DMS 273 treated with DMSO at 0.1 percent for 48 hours (cell line): ENCODE measurements at regions not wholly inside any gene's neighbourhood (a gene's known extent, or its start where the extent isn't known, plus 50 kb on each side); places are given as distances from the start of the nearest gene placed in this dataset.

Experiments used
- DNase-seq: peaks from one replicate; lab custom pipeline; 2025; lab: John Stamatoyannopoulos, UW

GRCh38 chr1:88063605-88064004 is 620.5 kb upstream of the PKN2 start:
- no peak for DNase-seq

GRCh38 chr1:88068407-88068960 is 615.6 kb upstream of the PKN2 start:
- DNase-seq: no peak

- no peak for DNase-seq
Observed at GRCh38 chr1:88070956-88071355, 613.1 kb upstream of the PKN2 start.

- DNase-seq: no peak
Observed at GRCh38 chr1:88074661-88075060, 609.4 kb upstream of the PKN2 start.

- no peak for DNase-seq
Observed at GRCh38 chr1:88075813-88076212, 608.3 kb upstream of the PKN2 start.

- DNase-seq: no peak
Observed at GRCh38 chr1:88079036-88079435, 605.0 kb upstream of the PKN2 start.

- DNase-seq: no peak
Observed at GRCh38 chr1:88080875-88081274, 603.2 kb upstream of the PKN2 start.

GRCh38 chr1:88088481-88088880 is 595.6 kb upstream of the PKN2 start:
- DNase-seq: no peak

GRCh38 chr1:88089961-88090360 is 594.1 kb upstream of the PKN2 start:
- no peak for DNase-seq

GRCh38 chr1:88098881-88099280 is 585.2 kb upstream of the PKN2 start:
- DNase-seq: no peak

GRCh38 chr1:88101041-88101440 is 583.0 kb upstream of the PKN2 start:
- DNase-seq: no peak

GRCh38 chr1:88104236-88104635 is 579.8 kb upstream of the PKN2 start:
- DNase-seq: no peak

- DNase-seq: no peak
Observed at GRCh38 chr1:88104886-88105285, 579.2 kb upstream of the PKN2 start.

- no peak for DNase-seq
Observed at GRCh38 chr1:88111816-88112215, 572.3 kb upstream of the PKN2 start.

GRCh38 chr1:88117597-88117996 is 566.5 kb upstream of the PKN2 start:
- DNase-seq: no peak

GRCh38 chr1:88118176-88118845 is 565.8 kb upstream of the PKN2 start:
- DNase-seq: no peak

GRCh38 chr1:88124614-88125013 is 559.5 kb upstream of the PKN2 start:
- no peak for DNase-seq

GRCh38 chr1:88126467-88126866 is 557.6 kb upstream of the PKN2 start:
- no peak for DNase-seq

- no peak for DNase-seq
Observed at GRCh38 chr1:88133991-88134390, 550.1 kb upstream of the PKN2 start.

GRCh38 chr1:88134983-88135921 is 548.8 kb upstream of the PKN2 start:
- no peak for DNase-seq

- no peak for DNase-seq
Observed at GRCh38 chr1:88139633-88140032, 544.4 kb upstream of the PKN2 start.

- no peak for DNase-seq
Observed at GRCh38 chr1:88140325-88140724, 543.7 kb upstream of the PKN2 start.

GRCh38 chr1:88141499-88142074 is 542.5 kb upstream of the PKN2 start:
- DNase-seq: no peak
